ENCODE measurements at regions not wholly inside any gene's neighbourhood (a gene's known extent, or its start where the extent isn't known, plus 50 kb on each side); places are given as distances from the start of the nearest gene placed in this dataset.
A peak's percentile ranks its signal among the peaks of the same experiment; 100 is the strongest.
"Not testable (repeated sequence)": the region's sequence is repeated elsewhere in the genome, so short reads cannot be mapped to it uniquely, and the experiment has no call there.

DNA sequence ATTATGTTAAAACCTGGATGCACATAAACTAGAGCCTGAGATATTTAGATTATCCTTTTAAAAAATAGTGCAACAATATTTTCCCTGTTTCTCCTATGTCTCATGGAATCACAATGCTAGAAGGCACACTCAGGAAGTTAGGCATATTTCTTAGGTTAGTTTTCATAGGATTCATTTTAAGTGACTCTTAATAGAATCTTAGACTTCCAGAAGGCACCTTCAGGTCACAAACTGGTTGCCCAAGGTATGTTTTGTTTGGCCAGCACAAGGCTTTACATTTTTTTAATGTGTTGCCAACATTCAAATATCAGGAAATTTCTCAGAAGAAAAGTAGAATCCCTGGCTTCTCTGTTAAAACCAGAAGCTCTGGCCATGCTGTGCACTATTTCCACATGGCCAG, 129.3 kb downstream of the LNPK start:
- peak; percentile 57 for DNase-seq (ENCODE audit: low read depth)

DNA sequence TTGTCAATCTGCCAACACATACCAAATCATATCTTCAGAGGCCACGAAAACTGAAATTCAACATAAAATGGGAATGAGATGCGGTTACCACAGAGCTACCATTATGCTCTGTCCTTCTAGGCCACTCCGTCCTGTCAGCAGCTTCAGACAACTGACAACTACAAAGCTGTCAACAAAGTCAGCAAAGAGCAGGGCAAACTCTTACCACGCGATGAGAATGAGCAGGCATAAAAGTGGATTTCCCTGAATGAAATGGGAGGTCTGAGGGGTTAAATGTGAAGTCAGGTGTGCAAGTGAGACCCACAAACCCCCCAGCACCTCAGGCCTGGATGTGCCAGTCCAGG, 130.1 kb downstream of the LNPK start:
- no peak for DNase-seq (ENCODE audit: low read depth)

- no peak for DNase-seq (ENCODE audit: low read depth)
These were observed 130.6 kb downstream of the LNPK start for GRCh38 chr2:175871331-175872004.

GRCh38 chr2:175865716-175866115, 136.4 kb downstream of the LNPK start:
- DNase-seq (ENCODE audit: low read depth) = no peak

DNA sequence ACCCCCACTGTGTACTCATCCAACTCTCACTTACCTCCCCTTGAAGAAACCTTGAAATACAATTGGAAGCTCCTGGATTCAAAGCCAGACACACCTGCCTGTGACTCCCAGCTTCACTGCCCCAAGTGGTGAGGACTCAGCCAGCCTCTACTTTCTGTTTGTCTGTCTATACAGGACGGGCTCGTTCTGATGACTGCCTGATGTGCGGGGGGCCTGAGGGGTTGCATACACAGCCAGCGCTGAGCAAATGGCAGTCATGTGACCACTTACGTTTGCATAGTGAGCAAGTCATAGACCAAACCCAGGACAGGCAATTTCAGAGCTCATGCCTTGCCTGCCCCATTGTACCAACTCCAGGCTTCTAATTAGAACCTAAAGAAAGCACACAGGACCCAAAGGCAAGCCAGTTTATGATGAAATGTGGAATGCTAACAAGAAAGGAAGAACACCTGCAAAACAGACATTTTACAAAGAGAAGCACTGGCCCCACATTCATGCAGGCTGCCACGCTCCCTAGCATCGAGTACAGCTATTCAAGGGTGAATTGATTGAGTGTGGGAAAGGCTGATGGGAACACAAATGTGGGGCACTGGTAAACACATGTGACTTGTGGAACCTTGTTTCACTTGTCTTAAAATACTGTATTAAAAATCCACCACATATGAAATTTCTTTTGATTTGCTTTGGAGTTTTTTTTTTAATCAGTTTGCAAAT, 137.8 kb downstream of the LNPK start:
- DNase-seq (ENCODE audit: low read depth) = no peak

DNA sequence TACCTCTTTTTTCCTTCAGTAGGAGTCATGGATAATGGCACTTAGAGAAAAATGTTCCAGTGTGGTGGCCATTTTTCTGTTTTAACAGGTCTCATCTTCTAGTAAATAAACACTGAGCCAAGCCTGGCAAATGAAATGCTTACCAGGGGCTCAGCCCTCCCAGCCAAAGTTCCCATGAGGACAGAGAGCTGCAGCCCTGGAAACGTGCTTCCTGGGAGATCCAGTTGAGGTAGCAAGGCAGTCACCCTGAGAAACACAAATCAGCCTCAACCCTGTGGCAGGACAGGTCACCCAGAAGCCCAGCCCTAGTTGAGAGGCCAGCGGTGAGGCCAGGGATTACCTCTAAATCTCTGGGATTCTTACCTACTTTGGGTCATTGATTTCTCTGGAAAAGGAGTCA, 140.1 kb downstream of the LNPK start:
- DNase-seq (ENCODE audit: low read depth) = no peak

DNA sequence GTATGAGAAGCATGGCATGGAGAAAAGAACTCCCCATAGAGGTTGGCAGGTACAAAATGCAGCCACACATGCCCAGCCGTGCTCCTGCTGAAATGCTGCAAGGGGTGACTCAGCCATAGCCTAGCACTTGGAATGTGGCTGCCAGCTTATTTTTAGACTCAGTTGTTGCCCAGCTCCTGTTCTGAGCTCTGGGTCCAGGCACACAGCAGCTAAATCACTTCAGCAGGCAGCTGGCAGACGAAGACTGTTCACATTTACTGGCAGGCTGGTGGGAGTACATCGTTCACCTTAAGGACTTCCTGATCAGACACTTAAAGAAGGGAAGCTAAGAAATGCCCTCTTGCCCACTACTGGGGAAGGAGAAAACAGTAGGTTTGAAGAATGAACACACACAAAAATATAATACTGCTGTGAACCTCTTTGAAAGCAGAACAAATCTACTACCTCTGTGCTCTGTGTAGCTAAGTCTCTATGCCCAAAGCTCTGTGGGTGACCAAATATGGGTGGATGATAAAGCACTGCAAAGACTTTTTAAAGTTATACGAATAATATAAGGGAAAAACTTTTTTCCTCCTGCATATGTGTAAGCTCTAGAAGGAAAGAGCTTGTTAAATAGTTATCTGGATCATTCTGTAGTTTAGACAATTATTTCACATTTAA, 146.1 kb downstream of the LNPK start:
- DNase-seq (ENCODE audit: low read depth) = peak; percentile 66

GRCh38 chr2:175855236-175855635, 146.8 kb downstream of the LNPK start:
- no peak for DNase-seq (ENCODE audit: low read depth)

DNA sequence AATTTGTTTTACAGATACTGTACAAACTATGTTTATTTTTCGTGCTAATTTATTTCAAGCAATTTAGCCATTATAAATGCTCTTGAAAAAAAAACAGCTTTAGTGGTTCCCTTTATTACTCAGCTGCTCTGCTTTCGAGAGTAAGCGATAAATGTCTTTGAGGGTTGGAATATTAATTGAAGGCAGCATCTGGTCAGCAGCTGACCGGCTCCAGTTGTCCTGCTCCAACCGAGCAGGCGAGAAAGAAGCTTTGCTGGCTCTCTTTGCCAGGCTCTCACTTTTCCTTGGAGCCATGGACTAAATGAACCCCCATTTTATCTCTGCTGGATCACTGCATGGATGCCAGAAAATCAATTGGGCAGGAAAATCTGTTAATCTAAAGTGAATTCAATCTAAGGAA, 147.4 kb downstream of the LNPK start:
- no peak for DNase-seq (ENCODE audit: low read depth)

GRCh38 chr2:175854129-175854528, 147.9 kb downstream of the LNPK start:
- DNase-seq (ENCODE audit: low read depth) = no peak

DNA sequence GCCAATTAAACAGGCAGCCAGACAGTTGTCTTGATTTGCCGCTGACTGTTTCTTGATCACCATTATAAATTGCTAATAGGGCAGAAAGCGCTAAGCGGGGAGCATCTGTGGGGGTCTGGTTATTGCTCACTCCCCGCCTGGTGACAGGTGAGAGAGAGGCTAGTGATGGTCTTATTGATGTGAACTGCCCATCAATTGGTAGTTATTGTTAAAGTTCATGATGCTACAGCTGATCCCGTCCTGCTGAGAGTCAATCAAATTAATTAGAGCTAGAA, 148.5 kb downstream of the LNPK start:
- no peak for DNase-seq (ENCODE audit: low read depth)

DNA sequence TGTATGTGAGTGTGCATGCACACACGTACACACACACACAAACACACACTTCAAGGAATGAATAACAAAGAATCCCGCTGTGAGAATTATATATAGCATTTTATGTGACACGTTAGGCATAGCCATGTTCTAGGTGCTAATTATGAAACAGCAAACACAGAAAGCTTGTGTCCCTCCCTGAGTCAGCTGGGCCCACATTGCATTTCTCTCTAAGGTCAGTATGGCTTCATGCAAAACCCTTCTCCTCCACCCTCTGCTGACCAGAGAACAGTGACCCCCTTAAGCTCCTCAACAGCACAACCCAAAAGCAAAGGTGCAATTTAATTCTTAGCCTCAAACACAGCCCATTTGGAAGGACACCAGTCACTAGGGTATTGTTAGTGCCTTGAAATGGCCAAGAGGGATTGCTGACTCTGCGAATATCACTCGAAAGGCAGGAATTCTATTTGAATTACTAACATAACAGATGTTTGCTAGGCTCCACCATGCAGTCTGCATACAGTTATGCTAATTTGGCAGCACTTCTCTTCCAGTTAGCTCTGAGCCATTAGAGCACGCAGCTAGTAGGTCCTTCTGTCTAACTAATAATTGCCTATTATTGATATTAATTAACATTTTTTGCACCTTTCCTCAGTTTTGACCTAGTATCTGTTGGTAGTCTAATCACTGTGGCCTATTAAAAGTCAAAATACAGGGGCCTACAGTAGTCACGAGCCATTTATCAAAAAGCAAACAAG, 149.0 kb downstream of the LNPK start:
- no peak for DNase-seq (ENCODE audit: low read depth)

GRCh38 chr2:175847128-175847527, 154.9 kb downstream of the LNPK start:
- DNase-seq (ENCODE audit: low read depth) = no peak

GRCh38 chr2:175844169-175844568, 157.9 kb downstream of the LNPK start:
- DNase-seq (ENCODE audit: low read depth) = peak; percentile 95

GRCh38 chr2:175843625-175844024, 158.4 kb downstream of the LNPK start:
- peak; percentile 36 for DNase-seq (ENCODE audit: low read depth)

- no peak for DNase-seq (ENCODE audit: low read depth)
These were observed 159.1 kb downstream of the LNPK start for GRCh38 chr2:175842996-175843395.

DNA sequence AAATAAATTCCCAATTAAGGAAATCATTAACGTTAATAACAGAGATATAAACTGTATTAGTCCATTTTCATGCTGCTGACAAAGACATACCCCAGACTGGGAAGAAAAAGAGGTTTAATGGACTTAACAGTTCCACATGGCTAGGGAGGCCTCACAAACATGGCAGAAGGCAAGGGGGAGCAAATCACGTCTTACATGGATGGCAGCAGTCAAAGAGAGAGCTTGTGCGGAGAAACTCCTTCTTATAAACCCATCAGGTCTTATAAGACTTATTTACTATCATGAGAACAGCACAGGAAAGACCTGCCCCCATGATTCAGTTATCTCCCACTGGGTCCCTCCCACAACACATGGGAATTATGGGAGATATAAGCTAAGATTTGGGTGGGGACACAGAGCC, 161.3 kb downstream of the LNPK start:
- not testable (repeated sequence) for DNase-seq (ENCODE audit: low read depth)

DNA sequence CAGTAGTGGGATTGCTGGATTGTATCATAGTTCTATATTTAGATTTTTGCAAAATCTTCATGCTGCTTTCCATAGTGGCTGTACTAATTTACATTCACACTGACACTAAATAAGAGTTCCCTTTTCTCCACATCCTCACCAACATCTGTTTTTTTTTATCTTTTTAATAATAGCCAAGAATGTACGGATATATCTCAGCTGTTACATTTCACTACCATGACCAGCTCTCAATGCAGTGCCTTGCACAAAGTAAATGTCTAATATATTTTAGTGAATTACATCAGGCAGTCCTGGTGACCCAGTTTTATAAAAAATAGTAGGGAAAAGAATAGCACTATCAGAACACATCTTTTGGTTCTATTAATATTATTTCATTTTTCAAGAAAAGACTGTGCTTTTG, 161.8 kb downstream of the LNPK start:
- no peak for DNase-seq (ENCODE audit: low read depth)

DNA sequence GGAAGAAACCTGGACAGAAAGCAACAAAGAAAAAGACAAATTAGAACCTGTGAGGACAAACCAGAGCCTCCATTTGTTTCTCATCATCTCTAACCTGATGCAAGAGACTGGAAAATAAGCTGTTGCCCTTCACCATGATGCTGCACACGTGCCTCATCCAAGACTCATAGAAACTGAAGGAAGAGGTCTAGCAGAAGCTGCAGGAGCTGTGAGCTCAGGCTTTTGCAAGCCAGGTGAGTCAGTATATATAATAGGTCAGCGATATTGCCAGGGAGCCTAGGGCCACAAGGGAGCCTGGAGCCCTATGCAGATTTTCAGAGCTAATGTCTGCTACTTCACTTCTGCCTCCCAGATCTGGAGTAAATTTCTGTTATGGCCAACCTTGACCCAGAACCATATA, 163.1 kb downstream of the LNPK start:
- peak; percentile 28 for DNase-seq (ENCODE audit: low read depth)

GRCh38 chr2:175837046-175837445, 165.0 kb downstream of the LNPK start:
- DNase-seq (ENCODE audit: low read depth) = peak; percentile 92

- no peak for DNase-seq (ENCODE audit: low read depth)
These were observed 165.7 kb downstream of the LNPK start for GRCh38 chr2:175836361-175836760.

DNA sequence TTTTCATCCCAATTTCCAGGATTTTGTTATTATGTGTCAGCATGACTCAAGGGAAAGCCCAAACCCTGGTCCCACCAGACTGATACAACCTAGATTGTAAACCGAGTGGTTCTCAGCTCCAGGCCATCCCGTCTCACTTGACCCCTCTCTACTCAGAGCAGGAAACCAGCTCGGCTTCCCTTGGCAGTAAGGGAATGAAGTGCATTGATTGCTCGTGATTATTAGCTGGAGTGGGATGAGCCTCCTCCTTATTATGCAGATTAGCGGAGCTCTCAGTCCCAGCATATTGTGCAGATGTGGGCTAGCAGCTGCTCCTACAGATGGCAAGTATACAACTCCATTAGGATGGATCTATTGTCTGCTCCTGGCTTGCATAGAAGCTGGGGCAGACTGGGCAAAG, 167.6 kb downstream of the LNPK start:
- DNase-seq (ENCODE audit: low read depth) = peak; percentile 44

GRCh38 chr2:175832866-175833265, 169.2 kb downstream of the LNPK start:
- no peak for DNase-seq (ENCODE audit: low read depth)
